GM23248 (cell line): ENCODE measurements at regions not wholly inside any gene's neighbourhood (a gene's known extent, or its start where the extent isn't known, plus 50 kb on each side); places are given as distances from the start of the nearest gene placed in this dataset.

Source experiments
- DNase-seq: peaks from one replicate; pipeline ENCODE4 v3.0.0-alpha.2; 2015
- H2AFZ ChIP-seq: fragments of 200-600 bp; sonication (generic); 2 replicates; pipeline ENCODE4 v1.6.1; 2016; ENCODE audit warnings: antibody characterized with exemption
- H3F3A ChIP-seq: fragments of 200-600 bp; sonication (generic); 2 replicates; pipeline ENCODE4 v1.6.1; 2016; ENCODE audit warnings: mild to moderate bottlenecking, antibody characterized with exemption, mixed run types; ENCODE audit not compliant: insufficient read depth
- H3K27ac ChIP-seq: fragments of 200-600 bp; sonication (generic); 2 replicates; pipeline ENCODE4 v1.5.1; 2016; ENCODE audit warnings: mild to moderate bottlenecking
- H3K27me3 ChIP-seq: fragments of 200-600 bp; sonication (generic); replicated peaks from 2 replicates; pipeline ENCODE4 v1.6.1; 2016; ENCODE audit warnings: mild to moderate bottlenecking; ENCODE audit not compliant: insufficient read depth
- H3K36me3 ChIP-seq: fragments of 200-600 bp; sonication (generic); 2 replicates; pipeline ENCODE4 v1.6.1; 2016; ENCODE audit warnings: low read depth, mild to moderate bottlenecking
- H3K4me1 ChIP-seq: fragments of 200-600 bp; sonication (generic); 2 replicates; pipeline ENCODE4 v1.6.1; 2016; ENCODE audit warnings: mild to moderate bottlenecking; ENCODE audit not compliant: insufficient read depth
- H3K4me2 ChIP-seq: fragments of 200-600 bp; sonication (generic); one replicate; pipeline ENCODE4 v1.6.1; 2016; ENCODE audit warnings: mild to moderate bottlenecking; ENCODE audit not compliant: unreplicated experiment
- H3K4me3 ChIP-seq: fragments of 200-600 bp; sonication (generic); 2 replicates; pipeline ENCODE4 v1.5.1; 2016; ENCODE audit warnings: mild to moderate bottlenecking
- H3K79me2 ChIP-seq: fragments of 200-600 bp; sonication (generic); 2 replicates; pipeline ENCODE4 v1.6.1; 2016; ENCODE audit warnings: mild to moderate bottlenecking; ENCODE audit not compliant: insufficient read depth
- H3K9ac ChIP-seq: fragments of 200-600 bp; sonication (generic); 2 replicates; pipeline ENCODE4 v1.6.1; 2016; ENCODE audit warnings: mild to moderate bottlenecking
- H3K9me2 ChIP-seq: fragments of 200-600 bp; sonication (generic); 2 replicates; pipeline ENCODE4 v1.6.1; 2016; ENCODE audit warnings: mixed run types, mild to moderate bottlenecking, moderate library complexity; ENCODE audit not compliant: insufficient read depth
- H3K9me3 ChIP-seq: fragments of 200-600 bp; sonication (generic); one replicate; pipeline ENCODE4 v1.6.1; 2017; ENCODE audit warnings: low read depth
- H4K20me1 ChIP-seq: fragments of 200-600 bp; sonication (generic); 2 replicates; pipeline ENCODE4 v1.6.0; 2016; ENCODE audit not compliant: insufficient read depth
- EZH2 ChIP-seq: fragments of 200-600 bp; sonication (generic); IDR thresholded peaks from 2 replicates; pipeline ENCODE4 v1.6.1; 2018; ENCODE audit warnings: antibody characterized with exemption, mild to moderate bottlenecking; ENCODE audit not compliant: insufficient read depth, poor library complexity, severe bottlenecking
- EZH2phosphoT487 ChIP-seq: fragments of 200-600 bp; sonication (generic); IDR thresholded peaks from 2 replicates; pipeline ENCODE4 v1.6.1; 2018; ENCODE audit warnings: antibody characterized with exemption, moderate library complexity, mild to moderate bottlenecking, low read depth; ENCODE audit not compliant: insufficient read depth
- WGBS, 2 experiments: methylation state at CpG; one replicate each; pipeline ENCODE4 v1.1.6; 2015 to 2017; ENCODE audit warnings: low lambda C conversion rate in 2 of 2, low coverage in 1 of 2; ENCODE audit errors: missing lambda C conversion rate in 2 of 2; 5-methylcytosine and 5-hydroxymethylcytosine counted together
- in situ Hi-C: fragments of 300-500 bp; cut with MboI; formaldehyde crosslinking; loops from 2 replicates; pipeline ENCODE4 v1.15.0; 2020

DNA sequence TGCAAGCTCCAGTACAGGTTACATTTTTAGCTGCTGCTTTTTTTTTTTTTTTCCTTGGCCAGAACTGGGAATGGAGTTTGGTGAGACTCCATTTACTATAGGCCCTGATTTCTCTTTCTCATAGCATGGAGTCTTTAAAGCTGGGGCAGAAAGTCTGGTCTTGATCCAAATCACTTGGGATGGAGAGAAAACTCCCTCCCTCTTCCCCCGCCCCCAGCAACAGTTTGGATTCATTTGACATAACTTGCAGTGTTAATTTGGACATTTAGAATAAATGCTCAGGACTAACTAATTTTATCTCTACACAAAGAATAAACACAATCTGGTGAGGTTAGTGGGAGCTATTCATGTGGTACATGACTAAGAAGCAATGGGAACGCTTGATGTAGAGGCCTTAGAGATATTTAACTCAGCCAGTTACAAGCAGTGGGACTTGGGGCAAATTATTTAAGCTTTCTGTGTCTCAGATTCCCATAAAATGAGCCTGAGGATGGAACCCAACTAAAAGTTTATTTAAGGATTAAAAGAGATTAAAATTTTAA is 107.3 kb upstream of the ARHGAP5 start:
- H3K4me1 ChIP-seq: peaks cover 13% of the 10 kb centered on the region
- H3K4me2 ChIP-seq: no peak overlapping the region
- H3K4me3 ChIP-seq: no peak overlapping the region
- no peak overlapping the region for H3K27ac ChIP-seq
- H3K9ac ChIP-seq: no peak overlapping the region
- H4K20me1 ChIP-seq: no peaks in the 10 kb centered on the region
- H3K27me3 ChIP-seq: no peaks in the 10 kb centered on the region
- WGBS, 2 experiments: 78 to 90% methylated on average over 2 of the region's 2 CpGs
- no peak for DNase-seq
- no peak for TF ChIP-seq EZH2
- no peak for TF ChIP-seq EZH2phosphoT487
- no peaks in the 10 kb centered on the region for H3K36me3 ChIP-seq
- peaks cover 12% of the 10 kb centered on the region for H3F3A ChIP-seq
- in situ Hi-C loops: no loop called here
- H2AFZ ChIP-seq: no peak overlapping the region
- H3K9me2 ChIP-seq: no peaks in the 10 kb centered on the region
- H3K9me3 ChIP-seq: no peaks in the 10 kb centered on the region
- no peaks in the 10 kb centered on the region for H3K79me2 ChIP-seq

DNA sequence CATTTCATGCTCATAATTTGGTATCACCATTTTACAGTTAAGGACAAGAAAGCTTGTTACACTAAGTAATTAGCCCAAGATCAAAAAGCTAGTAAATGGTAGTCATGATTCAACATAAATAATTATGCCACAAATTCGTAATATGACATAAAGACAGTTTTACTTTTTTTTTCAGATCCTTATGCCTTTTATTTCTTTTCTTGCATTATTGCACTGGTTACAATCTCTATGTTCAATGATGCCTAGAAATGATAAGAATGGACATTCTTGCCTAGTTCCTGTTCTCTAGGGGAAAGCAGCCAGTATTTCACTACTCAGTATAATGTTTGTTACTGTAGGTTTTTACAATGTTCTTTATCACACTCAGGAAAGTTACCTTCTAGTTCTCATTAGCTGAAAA is 106.4 kb upstream of the ARHGAP5 start:
- DNase-seq: no peak
- Histone ChIP-seq H3K4me2 (no peak overlapping the region), H3K4me3 (no peak overlapping the region), H3K9ac (no peak overlapping the region), H3K9me2 (no peaks in the 10 kb centered on the region), H3K79me2 (no peaks in the 10 kb centered on the region), H3K36me3 (no peaks in the 10 kb centered on the region), H3K4me1 (peaks cover 13% of the 10 kb centered on the region), H2AFZ (no peak overlapping the region), H3K27me3 (no peaks in the 10 kb centered on the region), H3K27ac (no peak overlapping the region), H3F3A (peaks cover 12% of the 10 kb centered on the region), H4K20me1 (no peaks in the 10 kb centered on the region), H3K9me3 (no peaks in the 10 kb centered on the region)
- no peak for TF ChIP-seq EZH2
- no peak for TF ChIP-seq EZH2phosphoT487
- WGBS, 2 experiments: 74 to 85% methylated on average over 1 of the region's 1 CpG
- in situ Hi-C loops: no loop called here

DNA sequence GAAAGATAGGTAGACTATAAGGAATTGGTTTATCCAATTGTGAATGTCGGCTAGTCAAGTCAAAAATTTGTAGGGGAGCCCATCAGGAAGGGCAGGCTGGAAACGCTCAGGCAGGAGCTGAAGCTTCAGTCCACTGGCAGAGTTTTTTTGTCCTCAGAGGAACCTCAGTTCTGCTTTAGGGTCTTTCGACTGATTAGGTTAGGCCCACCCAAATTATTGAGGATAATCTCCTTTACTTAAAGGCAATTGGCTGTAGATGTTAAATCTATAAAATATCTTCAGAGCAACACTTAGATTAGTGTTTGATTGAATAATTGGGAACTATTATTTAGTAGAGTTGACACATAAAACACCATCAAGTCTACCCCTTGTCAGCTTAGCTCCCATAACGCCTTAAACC is 105.5 kb upstream of the ARHGAP5 start:
- in situ Hi-C loops: no loop called here
- peaks cover 13% of the 10 kb centered on the region for H3K4me1 ChIP-seq

DNA sequence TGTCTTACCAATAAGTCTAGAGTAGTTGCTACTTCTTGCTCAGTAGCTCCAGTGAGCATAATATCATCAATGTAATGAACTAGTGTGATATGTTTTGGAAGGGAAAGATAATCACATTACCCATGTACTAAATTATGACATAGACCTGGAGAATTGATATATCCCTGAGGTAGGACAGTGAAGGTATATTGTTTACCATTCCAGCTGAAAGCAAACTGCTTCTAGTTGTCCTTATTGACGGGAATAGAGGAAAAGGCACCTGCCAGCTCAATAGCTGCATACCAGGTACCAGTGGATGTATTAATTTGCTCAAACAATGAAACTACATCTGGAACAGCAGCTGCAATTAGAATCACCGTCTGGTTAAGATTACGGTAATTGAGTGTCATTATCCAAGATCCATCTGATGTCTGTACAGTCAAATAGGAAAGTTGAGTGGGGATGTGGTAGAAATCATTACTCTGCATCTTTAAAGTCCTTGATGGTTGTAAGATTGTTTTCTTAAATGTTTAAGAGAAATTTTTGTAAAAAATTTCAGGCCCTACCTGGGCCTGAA is 100.0 kb upstream of the ARHGAP5 start:
- WGBS, 2 experiments: 91 to 93% methylated on average over 3 of the region's 3 CpGs
- H3K36me3 ChIP-seq: no peaks in the 10 kb centered on the region
- in situ Hi-C loops: no loop called here
- no peak overlapping the region for H3K4me2 ChIP-seq
- H3K27me3 ChIP-seq: no peaks in the 10 kb centered on the region
- H3K27ac ChIP-seq: no peak overlapping the region
- DNase-seq: no peak
- no peaks in the 10 kb centered on the region for H4K20me1 ChIP-seq
- no peak overlapping the region for H3K9ac ChIP-seq
- H2AFZ ChIP-seq: no peak overlapping the region
- H3K79me2 ChIP-seq: no peaks in the 10 kb centered on the region
- no peaks in the 10 kb centered on the region for H3K4me1 ChIP-seq
- H3K4me3 ChIP-seq: no peak overlapping the region
- H3K9me3 ChIP-seq: no peaks in the 10 kb centered on the region
- no peaks in the 10 kb centered on the region for H3K9me2 ChIP-seq
- no peaks in the 10 kb centered on the region for H3F3A ChIP-seq
- no peak for TF ChIP-seq EZH2
- TF ChIP-seq EZH2phosphoT487: no peak

More for the DNA sequence above, 105.5 kb upstream of the ARHGAP5 start:
- no peaks in the 10 kb centered on the region for H3K9me3 ChIP-seq
- no peaks in the 10 kb centered on the region for H3K27me3 ChIP-seq
- no peak overlapping the region for H3K4me3 ChIP-seq
- TF ChIP-seq EZH2phosphoT487: no peak
- no peak for TF ChIP-seq EZH2
- H3K36me3 ChIP-seq: no peaks in the 10 kb centered on the region
- H3K4me2 ChIP-seq: no peak overlapping the region
- H3K27ac ChIP-seq: no peak overlapping the region
- no peak overlapping the region for H2AFZ ChIP-seq
- H3K79me2 ChIP-seq: no peaks in the 10 kb centered on the region
- no peak overlapping the region for H3K9ac ChIP-seq
- no peaks in the 10 kb centered on the region for H4K20me1 ChIP-seq
- no peaks in the 10 kb centered on the region for H3K9me2 ChIP-seq
- H3F3A ChIP-seq: peaks cover 12% of the 10 kb centered on the region
- DNase-seq: no peak
- WGBS, 2 experiments: 69 to 75% methylated on average over 4 of the region's 4 CpGs
